Body of pancreas (tissue), 4 donors: ENCODE measurements at regions not wholly inside any gene's neighbourhood (a gene's known extent, or its start where the extent isn't known, plus 50 kb on each side); places are given as distances from the start of the nearest gene placed in this dataset.
A peak's percentile ranks its signal among the peaks of the same experiment; 100 is the strongest.

Experiments
- ATAC-seq: fragments of 150-250 bp; one replicate; pipeline ENCODE4 v1.9.1; 2016
- DNase-seq, 4 donors: peaks; one replicate each; pipeline ENCODE4 v3.0.0-alpha.2; 2019
- H3K27ac ChIP-seq, 4 donors: fragments of 200-600 bp; sonication (generic); 1 replicate in 3 of 4; 2 replicates in 1 of 4; pipeline versions ENCODE4 v1.5.1 to v1.6.1; 2016 to 2019; ENCODE audit warnings: mild to moderate bottlenecking in 1 of 4, mixed read lengths in 1 of 4, moderate library complexity in 1 of 4
- H3K27me3 ChIP-seq, 2 donors: fragments of 200-600 bp; sonication (generic); one replicate each; pipeline ENCODE4 v1.6.0; 2016; ENCODE audit warnings: mild to moderate bottlenecking in 1 of 2
- H3K36me3 ChIP-seq, 2 donors: fragments of 200-600 bp; sonication (generic); replicated peaks in 1 of 2; 2 replicates each; pipeline ENCODE4 v1.5.1; 2016; ENCODE audit warnings: low read depth in 2 of 2; ENCODE audit not compliant: insufficient read depth in 1 of 2
- H3K4me1 ChIP-seq: fragments of 200-600 bp; sonication (generic); one replicate; pipeline ENCODE4 v1.6.0; 2016
- H3K4me3 ChIP-seq, 2 donors: fragments of 200-600 bp; sonication (generic); 1 replicate in 1 of 2; 2 replicates in 1 of 2; pipeline ENCODE4 v1.5.1; 2016 to 2019
- H3K9me3 ChIP-seq, 3 donors: fragments of 200-600 bp; sonication (generic); 1 replicate in 2 of 3; 2 replicates in 1 of 3; pipeline ENCODE4 v1.5.1; 2016
- CTCF ChIP-seq, 7 experiments: fragments of 450-650 bp in 4 of 7; fragments of 200-600 bp in 3 of 7; sonication (generic) in 3 of 7; IDR thresholded peaks; one replicate each; pipeline ENCODE4 v1.5.1; 2016 to 2019; ENCODE audit warnings: antibody characterized with exemption in 7 of 7
- POLR2A ChIP-seq, 3 donors: fragments of 450-650 bp; IDR thresholded peaks; one replicate each; pipeline ENCODE4 v1.6.1; 2016; ENCODE audit warnings: antibody characterized with exemption in 3 of 3, mild to moderate bottlenecking in 2 of 3
- WGBS, 2 donors: methylation state at CpG; one replicate each; pipeline ENCODE4 v1.1.5; 2017; 5-methylcytosine and 5-hydroxymethylcytosine counted together
- intact Hi-C: fragments of 100-400 bp; cut with DNase I; formaldehyde crosslinking; loops from one replicate; pipeline ENCODE4 v1.15.1; 2023

DNA sequence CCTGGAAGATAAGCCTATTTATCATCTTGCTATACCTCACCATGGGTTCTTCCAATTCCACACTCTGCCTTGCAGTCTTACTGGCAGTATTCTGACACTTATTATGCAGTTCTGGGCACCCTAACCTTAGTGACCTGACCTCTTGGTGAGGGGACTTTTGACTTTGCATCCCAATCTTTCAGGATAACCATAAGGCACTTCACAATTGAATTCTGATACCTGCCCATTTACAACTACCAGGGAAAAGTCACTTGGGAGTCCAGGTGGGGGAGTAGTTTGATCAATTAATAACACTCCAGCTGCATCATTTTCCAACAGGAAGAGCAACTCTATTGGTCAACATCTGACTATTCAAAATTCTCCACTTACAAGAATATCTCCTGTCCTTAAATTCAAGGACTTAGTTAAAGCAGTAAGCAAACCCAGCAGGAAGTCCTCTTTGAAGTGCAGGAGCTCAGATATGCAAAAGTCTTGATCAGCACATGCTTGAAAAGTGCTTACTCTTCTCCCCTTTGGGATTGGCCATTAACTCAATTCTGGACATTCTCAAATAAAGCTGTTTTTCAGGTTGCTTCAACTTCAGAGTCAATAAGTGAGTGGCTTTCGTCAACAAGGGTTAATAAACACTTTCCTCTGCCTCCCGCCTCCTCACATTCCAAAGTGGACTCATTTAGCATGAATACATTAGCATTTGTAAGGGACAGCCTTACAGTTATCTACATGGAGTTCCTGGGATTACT is 177.4 kb upstream of the NRIP1 start:
- DNase-seq (no peak), ATAC-seq (peak; percentile 35)
- TF ChIP-seq CTCF (IDR thresholded peaks at IDR 0.05): peak in 4 of 7 experiments; percentile 32 to 45 (median 38)
- no peak for TF ChIP-seq POLR2A (IDR thresholded peaks at IDR 0.05)

GRCh38 chr21:15242906-15243305 is 178.1 kb upstream of the NRIP1 start:
- ATAC-seq: no peak
- intact Hi-C loops: no loop called here
- TF ChIP-seq POLR2A (IDR thresholded peaks at IDR 0.05): no peak
- TF ChIP-seq CTCF (IDR thresholded peaks at IDR 0.05): no peak

More for the DNA sequence above, 177.4 kb upstream of the NRIP1 start:
- no peak overlapping the region for H3K4me3 ChIP-seq
- no peaks in the 10 kb centered on the region for H3K4me1 ChIP-seq
- no peaks in the 10 kb centered on the region for H3K9me3 ChIP-seq
- H3K36me3 ChIP-seq: no peaks in the 10 kb centered on the region
- WGBS, 2 donors: 71 to 87% methylated on average over 2 of the region's 2 CpGs
- no peak overlapping the region for H3K27ac ChIP-seq
- no peaks in the 10 kb centered on the region for H3K27me3 ChIP-seq
- intact Hi-C loops: no loop called here

DNA sequence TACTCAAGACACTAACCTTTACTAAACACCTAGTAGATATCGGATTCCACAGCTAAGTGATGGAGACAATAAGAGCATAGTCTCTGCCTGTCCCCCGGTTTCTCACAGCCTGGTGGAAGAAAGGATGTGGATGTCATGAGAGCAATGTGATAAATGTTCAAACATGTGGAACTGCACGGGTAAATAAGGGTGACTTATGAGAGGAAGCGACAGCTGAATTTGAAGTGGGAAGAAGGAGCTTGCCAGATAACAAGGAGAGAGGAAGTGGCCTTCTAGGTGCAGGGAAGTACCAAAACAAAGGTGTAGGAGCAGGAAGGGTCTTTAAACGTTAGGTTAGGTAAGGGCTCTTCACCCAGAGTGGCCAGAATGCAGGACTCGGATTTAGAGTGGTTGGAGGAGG is 178.6 kb upstream of the NRIP1 start:
- no peaks in the 10 kb centered on the region for H3K36me3 ChIP-seq
- intact Hi-C loops: no loop called here
- H3K27ac ChIP-seq: no peak overlapping the region
- ATAC-seq (no peak), DNase-seq (no peak)
- no peaks in the 10 kb centered on the region for H3K9me3 ChIP-seq
- no peaks in the 10 kb centered on the region for H3K27me3 ChIP-seq
- H3K4me1 ChIP-seq: no peaks in the 10 kb centered on the region
- TF ChIP-seq POLR2A (IDR thresholded peaks at IDR 0.05) (no peak), CTCF (IDR thresholded peaks at IDR 0.05) (no peak)
- WGBS, 2 donors: 67 to 81% methylated on average over 6 of the region's 6 CpGs
- H3K4me3 ChIP-seq: no peak overlapping the region

More at GRCh38 chr21:15242906-15243305, 178.1 kb upstream of the NRIP1 start:
- H3K36me3 ChIP-seq: no peaks in the 10 kb centered on the region
- H3K27ac ChIP-seq: no peak overlapping the region
- DNase-seq: no peak
- H3K4me1 ChIP-seq: no peaks in the 10 kb centered on the region
- H3K9me3 ChIP-seq: no peaks in the 10 kb centered on the region
- H3K4me3 ChIP-seq: no peak overlapping the region
- no peaks in the 10 kb centered on the region for H3K27me3 ChIP-seq

DNA sequence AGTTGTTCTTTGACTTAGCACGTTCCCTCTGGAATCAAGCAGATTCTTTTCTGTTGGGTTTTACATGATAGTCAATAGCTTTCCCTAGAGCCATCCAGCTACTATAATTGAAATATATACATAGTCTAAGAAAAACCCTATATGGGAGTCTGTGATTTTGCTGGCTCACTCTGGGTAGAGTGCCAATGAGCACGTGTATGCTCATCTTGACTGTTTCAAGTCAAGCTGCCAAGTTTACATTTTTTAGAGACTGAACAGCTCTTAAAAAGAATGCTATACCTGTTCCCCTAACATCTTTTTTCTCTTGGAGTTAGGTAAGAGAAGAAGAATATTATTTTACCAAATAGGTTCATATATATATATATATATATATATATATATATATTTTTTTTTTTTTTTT is 182.8 kb upstream of the NRIP1 start:
- Histone ChIP-seq H3K36me3 (no peaks in the 10 kb centered on the region), H3K4me3 (no peak overlapping the region), H3K4me1 (no peaks in the 10 kb centered on the region), H3K27me3 (no peaks in the 10 kb centered on the region), H3K9me3 (no peaks in the 10 kb centered on the region), H3K27ac (no peak overlapping the region)
- 70 to 80% methylated on average over 2 of the region's 2 CpGs for WGBS, 2 donors
- TF ChIP-seq POLR2A (IDR thresholded peaks at IDR 0.05) (no peak), CTCF (IDR thresholded peaks at IDR 0.05) (no peak)
- ATAC-seq (no peak), DNase-seq (no peak)
- intact Hi-C loops: no loop called here
